ENCODE measurements at regions not wholly inside any gene's neighbourhood (a gene's known extent, or its start where the extent isn't known, plus 50 kb on each side); places are given as distances from the start of the nearest gene placed in this dataset.
"Not testable (repeated sequence)": the region's sequence is repeated elsewhere in the genome, so short reads cannot be mapped to it uniquely, and the experiment has no call there.

GRCh38 chr6:169099411-169100202 lies 154.0 kb downstream of the THBS2 start:
- no peak for DNase-seq

DNA sequence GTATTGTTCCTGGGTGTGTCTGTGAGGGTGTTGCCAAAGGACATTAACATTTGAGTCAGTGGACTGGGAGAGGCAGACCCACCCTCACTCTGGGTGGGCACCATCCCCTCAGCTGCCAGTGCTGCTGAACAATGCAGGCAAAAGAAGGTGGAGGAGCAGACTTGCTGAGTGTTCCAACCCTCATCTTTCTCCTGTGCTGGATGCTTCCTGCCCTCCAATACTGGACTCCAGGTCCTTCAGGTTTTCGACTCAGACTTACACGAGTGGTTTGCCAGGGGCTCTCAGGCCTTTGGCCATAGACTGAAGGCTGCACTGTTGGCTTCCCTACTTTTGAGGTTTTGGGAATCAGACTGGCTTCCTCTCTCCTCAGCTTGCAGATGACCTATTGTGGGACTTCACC lies 155.0 kb downstream of the THBS2 start:
- not testable (repeated sequence) for DNase-seq

GRCh38 chr6:169098116-169098515 lies 155.5 kb downstream of the THBS2 start:
- DNase-seq = no peak

DNA sequence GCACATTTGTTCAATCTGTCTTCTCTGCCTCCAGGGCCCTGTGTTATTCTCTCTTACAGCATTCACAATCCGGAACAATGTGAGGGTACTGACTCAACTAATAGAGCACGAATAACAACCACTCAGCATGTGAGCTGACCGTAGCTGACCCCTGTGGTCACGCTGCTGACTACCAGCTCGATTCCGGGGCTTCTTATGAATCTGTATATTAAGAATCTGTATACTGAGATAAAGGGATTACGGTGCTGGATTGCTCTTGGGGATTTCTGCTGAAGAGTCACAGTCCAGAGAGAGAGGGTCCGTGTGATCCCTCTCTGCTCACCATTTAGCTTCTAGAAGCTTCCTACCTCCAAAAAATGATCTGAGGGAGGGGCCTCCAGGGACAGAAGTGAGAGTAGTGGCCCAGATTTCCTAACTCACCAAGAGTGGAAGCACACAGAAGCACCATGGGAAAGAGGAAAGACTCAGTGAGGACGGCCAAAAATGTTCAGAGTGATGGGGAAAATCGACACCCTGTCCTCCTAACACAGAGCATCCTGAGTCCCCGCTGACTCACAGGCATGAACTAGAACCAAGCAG lies 156.2 kb downstream of the THBS2 start:
- DNase-seq = no peak

DNA sequence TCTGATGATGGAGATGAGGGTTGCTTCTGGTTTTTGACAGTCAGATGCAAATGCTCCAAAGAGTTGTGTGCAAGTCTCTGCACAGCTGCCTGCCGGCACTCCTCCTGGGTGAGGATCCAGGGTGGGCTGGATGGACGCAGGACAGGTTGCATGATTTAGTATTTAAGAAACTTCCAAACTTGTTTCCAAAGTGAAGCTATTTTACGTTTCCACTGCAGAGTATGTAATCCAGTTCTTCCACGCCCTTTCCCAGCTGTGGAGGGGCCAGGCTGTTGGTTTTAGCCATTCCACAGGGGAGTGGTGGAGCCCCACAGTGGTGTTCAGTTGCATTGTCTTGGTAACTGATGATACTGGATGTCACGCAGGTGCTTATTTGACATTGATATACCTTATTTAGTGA lies 157.3 kb downstream of the THBS2 start:
- no peak for DNase-seq

DNA sequence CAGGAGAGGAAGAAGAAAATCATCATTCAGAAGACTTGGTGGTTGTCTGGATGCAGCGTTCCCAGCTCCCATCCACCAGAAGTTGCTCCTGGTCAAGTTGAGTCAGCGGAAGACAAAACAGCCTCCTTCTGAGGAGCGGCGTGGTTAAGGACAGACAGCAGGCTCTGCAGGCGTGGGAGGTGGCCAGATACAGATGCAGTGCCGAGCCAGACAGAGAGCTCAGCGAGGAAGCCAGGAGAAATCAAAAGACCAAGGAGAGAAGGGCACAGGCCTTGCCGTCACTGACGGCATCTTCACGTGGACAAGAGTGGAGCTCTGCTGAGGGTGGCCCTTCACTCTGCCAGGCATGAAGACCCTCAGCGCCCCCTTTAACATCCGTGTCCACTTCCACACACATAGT lies 158.5 kb downstream of the THBS2 start:
- DNase-seq = no peak

GRCh38 chr6:169094552-169094950 lies 159.1 kb downstream of the THBS2 start:
- DNase-seq = no peak

GRCh38 chr6:169093770-169094551 lies 159.7 kb downstream of the THBS2 start:
- DNase-seq = no peak

DNA sequence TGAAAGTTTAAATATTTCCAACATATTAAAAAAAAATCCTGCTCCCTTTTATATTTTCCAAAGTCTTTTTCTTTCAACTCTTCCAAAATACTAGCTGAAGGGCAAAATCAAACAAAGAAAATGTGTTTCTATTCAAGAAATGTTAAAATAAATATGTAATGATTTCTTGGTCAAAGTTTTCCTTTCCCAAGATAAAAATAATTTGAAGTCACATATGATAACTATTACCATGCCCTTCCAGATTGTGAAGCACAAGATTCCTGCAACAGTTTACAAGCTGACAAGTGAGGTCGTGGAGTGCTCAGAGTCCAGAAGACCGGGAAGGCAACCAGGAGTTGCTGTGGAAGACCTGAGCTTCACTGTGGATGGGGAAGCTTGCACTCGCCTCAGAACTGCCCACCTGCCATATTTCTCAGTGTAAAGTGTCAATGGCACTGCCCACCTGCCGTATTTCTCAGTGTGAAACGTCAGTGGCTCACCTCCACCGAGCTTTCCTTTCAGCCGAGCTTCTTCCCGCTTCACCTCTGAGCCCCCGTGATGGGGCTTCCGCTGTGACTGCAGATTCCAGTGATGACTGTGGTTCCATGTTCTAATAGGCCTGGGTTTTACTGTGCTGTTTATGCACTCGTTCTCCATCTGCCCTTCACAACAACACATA lies 160.5 kb downstream of the THBS2 start:
- DNase-seq = no peak

DNA sequence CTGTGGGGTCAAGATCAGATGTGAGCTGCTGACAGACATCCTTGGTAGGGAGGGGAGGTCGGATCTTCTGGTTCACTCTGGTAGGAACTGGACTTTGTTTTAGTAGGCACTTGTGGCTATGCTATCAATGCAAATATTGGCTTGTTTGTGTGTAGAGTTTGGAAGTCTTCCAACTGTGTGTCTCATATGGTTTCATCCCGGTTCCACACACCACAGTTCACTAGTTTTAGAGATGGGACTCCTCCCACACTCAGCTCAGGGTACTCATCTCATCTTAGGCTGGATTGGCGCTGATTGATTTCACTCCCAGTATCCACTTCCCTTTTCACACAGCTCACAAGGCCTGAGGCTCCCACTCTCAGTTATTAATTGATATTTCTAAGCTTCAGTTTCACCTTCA lies 161.3 kb downstream of the THBS2 start:
- no peak for DNase-seq

GRCh38 chr6:169090514-169091127 lies 163.0 kb downstream of the THBS2 start:
- not testable (repeated sequence) for DNase-seq

GRCh38 chr6:169088762-169089161 lies 164.9 kb downstream of the THBS2 start:
- DNase-seq = no peak

DNA sequence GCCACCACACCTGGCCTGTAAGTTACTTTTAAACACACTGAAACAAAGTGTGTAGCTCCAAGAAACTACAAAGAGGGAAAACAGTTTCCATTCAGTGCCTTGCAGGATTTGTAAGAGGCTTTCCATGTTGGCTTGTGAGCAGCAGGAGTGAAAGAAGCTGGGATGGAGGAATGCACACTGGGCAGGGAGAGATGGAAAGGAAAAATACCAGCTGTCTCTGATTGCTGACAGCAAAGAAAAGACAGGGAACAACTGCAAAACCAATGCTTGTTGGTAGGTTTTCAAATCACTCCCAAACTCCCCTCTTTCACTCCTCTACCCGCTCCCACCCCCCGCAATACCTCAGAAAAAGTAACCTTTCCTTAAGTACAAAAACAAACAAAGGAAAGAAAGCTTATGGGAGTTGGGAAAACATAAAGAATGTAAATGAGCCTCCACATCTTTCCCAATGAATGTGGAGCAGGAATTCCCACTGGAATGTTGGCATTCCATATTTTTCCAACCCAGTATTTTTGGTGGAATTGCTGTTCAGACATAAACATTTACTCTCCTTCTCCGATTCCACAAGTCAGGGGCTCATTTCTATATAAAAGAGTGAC lies 166.1 kb downstream of the THBS2 start:
- DNase-seq = no peak

DNA sequence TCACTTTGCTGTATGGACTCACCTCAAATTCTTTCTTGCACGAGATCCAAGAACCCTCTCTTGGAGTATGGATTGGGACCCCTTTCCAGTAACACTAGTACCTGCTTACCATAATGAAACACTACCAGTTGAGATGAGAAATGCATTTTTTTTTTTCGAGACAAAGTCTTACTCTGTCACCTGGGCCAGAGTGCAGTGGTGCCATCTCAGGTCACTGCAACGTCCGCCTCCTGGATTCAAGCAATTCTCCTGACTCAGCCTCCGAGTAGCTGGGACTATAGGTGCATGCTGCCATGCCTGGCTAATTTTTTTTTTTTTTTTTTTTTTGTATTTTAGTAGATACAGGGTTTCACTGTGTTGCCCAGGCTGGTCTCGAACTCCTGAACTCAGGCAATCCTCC lies 167.0 kb downstream of the THBS2 start:
- DNase-seq = not testable (repeated sequence)

DNA sequence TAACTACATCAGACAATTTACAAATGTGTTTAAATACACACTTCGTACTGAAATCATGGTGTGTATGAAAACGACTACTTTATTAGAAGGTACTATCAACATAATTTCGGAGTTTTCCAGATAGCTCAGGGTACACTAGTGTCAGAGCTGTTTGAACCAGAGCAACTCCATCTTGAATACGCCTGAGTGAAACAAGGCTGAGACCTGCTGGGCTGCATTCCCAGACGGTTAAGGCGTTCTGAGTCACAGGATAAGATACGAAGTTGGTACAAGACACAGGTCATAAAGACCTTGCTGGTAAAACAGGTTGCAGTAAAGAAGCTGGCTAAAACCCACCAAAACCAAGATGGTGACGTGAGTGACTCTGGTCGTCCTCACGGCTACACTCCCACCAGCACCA lies 167.6 kb downstream of the THBS2 start:
- DNase-seq = no peak

GRCh38 chr6:169085466-169085865 lies 168.2 kb downstream of the THBS2 start:
- DNase-seq = no peak

GRCh38 chr6:169084557-169084956 lies 169.1 kb downstream of the THBS2 start:
- DNase-seq = not testable (repeated sequence)

DNA sequence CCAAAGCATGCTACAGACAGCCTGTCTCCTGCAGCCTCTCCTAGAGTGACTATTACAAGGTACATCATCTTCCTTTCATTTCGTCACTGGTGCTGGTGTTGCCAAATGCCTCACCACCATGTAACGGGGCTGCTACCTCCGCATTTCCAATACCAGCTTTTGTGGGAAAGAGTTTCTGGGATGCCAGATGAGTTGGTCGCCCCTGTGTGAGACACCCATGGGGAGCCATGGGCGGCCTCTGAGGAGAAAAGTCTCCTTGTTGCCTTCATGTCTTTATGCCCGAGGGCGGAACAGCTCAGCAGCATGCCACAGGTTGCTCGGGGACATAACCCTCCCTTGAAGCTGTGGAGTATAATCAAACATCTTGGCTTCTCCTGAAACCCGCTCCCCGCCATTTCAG lies 169.6 kb downstream of the THBS2 start:
- DNase-seq = no peak

DNA sequence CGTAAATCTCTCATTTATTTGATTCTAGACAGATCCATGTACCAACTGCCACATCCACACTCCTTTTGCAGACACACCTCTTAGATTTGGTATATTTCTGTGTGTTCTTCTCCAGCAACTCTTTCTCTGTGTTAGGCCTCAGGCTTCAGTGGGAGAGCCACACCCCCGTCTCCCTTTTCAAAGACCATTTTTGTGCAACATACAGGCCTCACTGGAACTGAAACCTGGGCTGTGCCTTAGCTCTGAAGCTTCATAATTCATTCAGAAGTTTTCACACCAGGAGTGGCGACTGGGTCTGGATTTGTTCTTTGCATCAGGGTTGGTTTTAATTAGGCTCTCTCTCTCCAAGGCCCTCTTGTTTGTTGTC lies 170.2 kb downstream of the THBS2 start:
- no peak for DNase-seq

GRCh38 chr6:169082817-169083507 lies 170.7 kb downstream of the THBS2 start:
- no peak for DNase-seq

DNA sequence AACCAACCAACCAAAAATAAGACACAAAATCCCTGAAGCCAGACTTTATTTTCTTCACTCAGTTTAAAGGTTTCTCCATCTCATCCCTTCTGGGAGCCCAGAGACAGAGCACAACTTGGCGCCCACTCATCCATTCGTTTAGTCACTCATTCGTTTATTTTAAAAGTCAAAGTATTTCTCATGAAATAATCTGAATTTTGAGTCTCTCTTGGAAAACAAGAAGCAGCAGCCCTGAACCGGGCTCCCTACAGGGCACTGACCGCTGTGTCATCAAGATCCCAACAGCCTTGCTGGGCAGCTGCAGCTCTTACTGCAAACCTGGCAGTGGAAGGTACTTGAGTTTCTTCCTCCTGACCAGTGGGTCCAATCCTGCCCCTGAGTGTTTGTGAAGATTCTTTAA lies 171.6 kb downstream of the THBS2 start:
- no peak for DNase-seq

- no peak for DNase-seq
Measured at GRCh38 chr6:169081248-169081647, 172.4 kb downstream of the THBS2 start.

Data from hematopoietic multipotent progenitor cell treated with erythropoietin and hydrocortisone succinate and interleukin-3 and kit ligand, for 4 days (in vitro differentiated cells).